Mammary epithelial cell (primary cell): ENCODE measurements at regions not wholly inside any gene's neighbourhood (a gene's known extent, or its start where the extent isn't known, plus 50 kb on each side); places are given as distances from the start of the nearest gene placed in this dataset.

Experiments used
- CTCF ChIP-seq, 2 donors: IDR thresholded peaks in 1 of 2; conservative IDR thresholded peaks in 1 of 2; 2 replicates each; pipeline ENCODE4 v1.5.1; 2011 to 2012; ENCODE audit warnings: inconsistent platforms in 2 of 2, low read length in 2 of 2, mild to moderate bottlenecking in 2 of 2, control low read depth in 1 of 2, low read depth in 1 of 2; ENCODE audit not compliant: insufficient read depth in 1 of 2; ENCODE audit errors: extremely low read depth in 1 of 2
- EZH2 ChIP-seq: IDR thresholded peaks from 2 replicates; pipeline ENCODE4 v1.6.1; 2012; ENCODE audit warnings: low read length, inconsistent platforms, borderline replicate concordance

- TF ChIP-seq CTCF (conservative IDR thresholded peaks at IDR 0.05 in 1 of 2, IDR thresholded peaks at IDR 0.05 in 1 of 2; ENCODE audit: extremely low read depth in 1 of 2, insufficient read depth in 1 of 2, low read depth in 1 of 2, low read length in 2 of 2), result no peak
- TF ChIP-seq EZH2, result no peak
Measured at GRCh38 chr4:13721894-13722293, 94.4 kb upstream of the BOD1L1 start.
